ENCODE measurements at regions not wholly inside any gene's neighbourhood (a gene's known extent, or its start where the extent isn't known, plus 50 kb on each side); places are given as distances from the start of the nearest gene placed in this dataset.

GRCh38 chr5:3349704-3350565 is 245.7 kb upstream of the IRX1 start:
- TF ChIP-seq EZH2 (IDR thresholded peaks at IDR 0.05; ENCODE audit: insufficient read depth, poor library complexity, severe bottlenecking) (no peak), EZH2phosphoT487 (IDR thresholded peaks at IDR 0.05; ENCODE audit: insufficient read depth, low read depth) (no peak)

Data from GM23248 (cell line).